ENCODE measurements at regions not wholly inside any gene's neighbourhood (a gene's known extent, or its start where the extent isn't known, plus 50 kb on each side); places are given as distances from the start of the nearest gene placed in this dataset.

- no peak for DNase-seq
These were observed 348.6 kb downstream of the PTEN start for GRCh38 chr10:88212069-88212468.

GRCh38 chr10:88213065-88213605, 349.7 kb downstream of the PTEN start:
- no peak for DNase-seq

GRCh38 chr10:88216976-88217375, 353.6 kb downstream of the PTEN start:
- no peak for DNase-seq

- no peak for DNase-seq
These were observed 354.9 kb downstream of the PTEN start for GRCh38 chr10:88218362-88218761.

GRCh38 chr10:88219753-88220152, 356.3 kb downstream of the PTEN start:
- no peak for DNase-seq

GRCh38 chr10:88221010-88221973, 357.9 kb downstream of the PTEN start:
- DNase-seq: no peak

GRCh38 chr10:88222881-88223280, 359.5 kb downstream of the PTEN start:
- no peak for DNase-seq
